ENCODE measurements at regions not wholly inside any gene's neighbourhood (a gene's known extent, or its start where the extent isn't known, plus 50 kb on each side); places are given as distances from the start of the nearest gene placed in this dataset.

- Histone ChIP-seq H3K4me3 (ENCODE audit: low read length) (no peak overlapping the region), H3K79me2 (ENCODE audit: control insufficient read depth, low read length) (no peaks in the 10 kb centered on the region), H3K4me1 (ENCODE audit: control insufficient read depth, low read length) (no peaks in the 10 kb centered on the region), H3K27me3 (ENCODE audit: control insufficient read depth, low read length) (no peaks in the 10 kb centered on the region), H3F3A (ENCODE audit: control insufficient read depth, insufficient read depth) (no peaks in the 10 kb centered on the region), H4K20me1 (ENCODE audit: control insufficient read depth, insufficient read depth, low read depth, low read length) (no peaks in the 10 kb centered on the region), H3K9me3 (ENCODE audit: control insufficient read depth, insufficient read depth, low read length) (no peaks in the 10 kb centered on the region), H3K9me2 (replicated peaks; ENCODE audit: control insufficient read depth, low read length) (no peaks in the 10 kb centered on the region), H3K4me2 (ENCODE audit: low read length) (no peak overlapping the region), H3K36me3 (ENCODE audit: control insufficient read depth, low read length) (no peaks in the 10 kb centered on the region), H3K27ac (ENCODE audit: low read depth, low read length) (no peak overlapping the region)
- TF ChIP-seq, protein P1, sequence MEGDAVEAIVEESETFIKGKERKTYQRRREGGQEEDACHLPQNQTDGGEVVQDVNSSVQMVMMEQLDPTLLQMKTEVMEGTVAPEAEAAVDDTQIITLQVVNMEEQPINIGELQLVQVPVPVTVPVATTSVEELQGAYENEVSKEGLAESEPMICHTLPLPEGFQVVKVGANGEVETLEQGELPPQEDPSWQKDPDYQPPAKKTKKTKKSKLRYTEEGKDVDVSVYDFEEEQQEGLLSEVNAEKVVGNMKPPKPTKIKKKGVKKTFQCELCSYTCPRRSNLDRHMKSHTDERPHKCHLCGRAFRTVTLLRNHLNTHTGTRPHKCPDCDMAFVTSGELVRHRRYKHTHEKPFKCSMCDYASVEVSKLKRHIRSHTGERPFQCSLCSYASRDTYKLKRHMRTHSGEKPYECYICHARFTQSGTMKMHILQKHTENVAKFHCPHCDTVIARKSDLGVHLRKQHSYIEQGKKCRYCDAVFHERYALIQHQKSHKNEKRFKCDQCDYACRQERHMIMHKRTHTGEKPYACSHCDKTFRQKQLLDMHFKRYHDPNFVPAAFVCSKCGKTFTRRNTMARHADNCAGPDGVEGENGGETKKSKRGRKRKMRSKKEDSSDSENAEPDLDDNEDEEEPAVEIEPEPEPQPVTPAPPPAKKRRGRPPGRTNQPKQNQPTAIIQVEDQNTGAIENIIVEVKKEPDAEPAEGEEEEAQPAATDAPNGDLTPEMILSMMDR (IDR thresholded peaks at IDR 0.05; ENCODE audit: low read depth, low read length, poor library complexity, severe bottlenecking): no peak
- no peak for TF ChIP-seq EZH2phosphoT487 (IDR thresholded peaks at IDR 0.05; ENCODE audit: borderline replicate concordance, low read length)
Measured at GRCh38 chr4:127518046-127518445, 114.7 kb upstream of the INTU start.

- H3K4me3 ChIP-seq (ENCODE audit: low read length): no peak overlapping the region
- H3K27ac ChIP-seq (ENCODE audit: low read depth, low read length): no peak overlapping the region
- TF ChIP-seq EZH2phosphoT487 (IDR thresholded peaks at IDR 0.05; ENCODE audit: borderline replicate concordance, low read length): no peak
- TF ChIP-seq, protein P1 (IDR thresholded peaks at IDR 0.05; ENCODE audit: low read depth, low read length, poor library complexity, severe bottlenecking): no peak
- H3K79me2 ChIP-seq (ENCODE audit: control insufficient read depth, low read length): no peaks in the 10 kb centered on the region
- H3K9me3 ChIP-seq (ENCODE audit: control insufficient read depth, insufficient read depth, low read length): no peaks in the 10 kb centered on the region
- H3K4me1 ChIP-seq (ENCODE audit: control insufficient read depth, low read length): no peaks in the 10 kb centered on the region
- H3K27me3 ChIP-seq (ENCODE audit: control insufficient read depth, low read length): no peaks in the 10 kb centered on the region
- H3K36me3 ChIP-seq (ENCODE audit: control insufficient read depth, low read length): no peaks in the 10 kb centered on the region
- H3F3A ChIP-seq (ENCODE audit: control insufficient read depth, insufficient read depth): no peaks in the 10 kb centered on the region
- H3K4me2 ChIP-seq (ENCODE audit: low read length): no peak overlapping the region
- no peaks in the 10 kb centered on the region for H4K20me1 ChIP-seq (ENCODE audit: control insufficient read depth, insufficient read depth, low read depth, low read length)
- no peaks in the 10 kb centered on the region for H3K9me2 ChIP-seq (replicated peaks; ENCODE audit: control insufficient read depth, low read length)
Measured at GRCh38 chr4:127521463-127521862, 111.3 kb upstream of the INTU start.

GRCh38 chr4:127523369-127523768 is 109.4 kb upstream of the INTU start:
- no peaks in the 10 kb centered on the region for H3K4me1 ChIP-seq (ENCODE audit: control insufficient read depth, low read length)
- H3K27ac ChIP-seq (ENCODE audit: low read depth, low read length): no peak overlapping the region
- no peaks in the 10 kb centered on the region for H3K9me2 ChIP-seq (replicated peaks; ENCODE audit: control insufficient read depth, low read length)
- no peaks in the 10 kb centered on the region for H3K36me3 ChIP-seq (ENCODE audit: control insufficient read depth, low read length)
- no peak overlapping the region for H3K4me2 ChIP-seq (ENCODE audit: low read length)
- H3K9me3 ChIP-seq (ENCODE audit: control insufficient read depth, insufficient read depth, low read length): no peaks in the 10 kb centered on the region
- TF ChIP-seq, protein P1 (IDR thresholded peaks at IDR 0.05; ENCODE audit: low read depth, low read length, poor library complexity, severe bottlenecking): no peak
- TF ChIP-seq EZH2phosphoT487 (IDR thresholded peaks at IDR 0.05; ENCODE audit: borderline replicate concordance, low read length): no peak
- no peaks in the 10 kb centered on the region for H3F3A ChIP-seq (ENCODE audit: control insufficient read depth, insufficient read depth)
- no peaks in the 10 kb centered on the region for H3K79me2 ChIP-seq (ENCODE audit: control insufficient read depth, low read length)
- no peaks in the 10 kb centered on the region for H3K27me3 ChIP-seq (ENCODE audit: control insufficient read depth, low read length)
- H4K20me1 ChIP-seq (ENCODE audit: control insufficient read depth, insufficient read depth, low read depth, low read length): no peaks in the 10 kb centered on the region
- no peak overlapping the region for H3K4me3 ChIP-seq (ENCODE audit: low read length)

GRCh38 chr4:127525608-127526007 is 107.1 kb upstream of the INTU start:
- H3K36me3 ChIP-seq (ENCODE audit: control insufficient read depth, low read length): no peaks in the 10 kb centered on the region
- H3K9me2 ChIP-seq (replicated peaks; ENCODE audit: control insufficient read depth, low read length): no peaks in the 10 kb centered on the region
- H3K4me3 ChIP-seq (ENCODE audit: low read length): no peak overlapping the region
- no peaks in the 10 kb centered on the region for H4K20me1 ChIP-seq (ENCODE audit: control insufficient read depth, insufficient read depth, low read depth, low read length)
- H3K27ac ChIP-seq (ENCODE audit: low read depth, low read length): no peak overlapping the region
- no peaks in the 10 kb centered on the region for H3K79me2 ChIP-seq (ENCODE audit: control insufficient read depth, low read length)
- TF ChIP-seq EZH2phosphoT487 (IDR thresholded peaks at IDR 0.05; ENCODE audit: borderline replicate concordance, low read length): no peak
- TF ChIP-seq, protein P1 (IDR thresholded peaks at IDR 0.05; ENCODE audit: low read depth, low read length, poor library complexity, severe bottlenecking): no peak
- H3K4me2 ChIP-seq (ENCODE audit: low read length): no peak overlapping the region
- no peaks in the 10 kb centered on the region for H3K9me3 ChIP-seq (ENCODE audit: control insufficient read depth, insufficient read depth, low read length)
- H3K4me1 ChIP-seq (ENCODE audit: control insufficient read depth, low read length): no peaks in the 10 kb centered on the region
- no peaks in the 10 kb centered on the region for H3F3A ChIP-seq (ENCODE audit: control insufficient read depth, insufficient read depth)
- no peaks in the 10 kb centered on the region for H3K27me3 ChIP-seq (ENCODE audit: control insufficient read depth, low read length)
